HG02763 (cell line): ENCODE measurements at regions not wholly inside any gene's neighbourhood (a gene's known extent, or its start where the extent isn't known, plus 50 kb on each side); places are given as distances from the start of the nearest gene placed in this dataset.

Experiments used
- ATAC-seq: cut with Tn5 transposase; IDR thresholded peaks from one replicate; pipeline ENCODE4 v1.9.1; 2021; ENCODE audit warnings: mild to moderate bottlenecking, moderate library complexity; ENCODE audit not compliant: unreplicated experiment

DNA sequence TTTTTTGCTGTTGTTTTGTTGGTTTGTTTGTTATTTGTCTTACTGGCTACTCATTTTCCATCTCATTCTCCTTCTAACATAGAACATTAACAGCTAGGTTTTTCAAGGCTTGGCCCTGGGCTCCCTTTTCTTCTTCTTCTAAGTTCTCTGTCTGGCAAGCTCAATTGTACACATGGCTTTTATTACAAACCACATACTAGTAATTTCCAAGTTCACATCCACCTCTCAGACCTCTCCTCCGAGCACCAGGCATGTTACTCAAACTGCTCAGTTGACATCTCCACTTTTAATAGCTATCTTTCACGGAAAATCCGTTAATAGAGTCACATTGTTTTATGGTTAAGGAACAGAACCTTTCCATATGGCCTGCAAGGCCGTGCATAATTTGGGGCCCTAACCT lies 736.9 kb upstream of the ADAMTS5 start:
- ATAC-seq, result no peak

DNA sequence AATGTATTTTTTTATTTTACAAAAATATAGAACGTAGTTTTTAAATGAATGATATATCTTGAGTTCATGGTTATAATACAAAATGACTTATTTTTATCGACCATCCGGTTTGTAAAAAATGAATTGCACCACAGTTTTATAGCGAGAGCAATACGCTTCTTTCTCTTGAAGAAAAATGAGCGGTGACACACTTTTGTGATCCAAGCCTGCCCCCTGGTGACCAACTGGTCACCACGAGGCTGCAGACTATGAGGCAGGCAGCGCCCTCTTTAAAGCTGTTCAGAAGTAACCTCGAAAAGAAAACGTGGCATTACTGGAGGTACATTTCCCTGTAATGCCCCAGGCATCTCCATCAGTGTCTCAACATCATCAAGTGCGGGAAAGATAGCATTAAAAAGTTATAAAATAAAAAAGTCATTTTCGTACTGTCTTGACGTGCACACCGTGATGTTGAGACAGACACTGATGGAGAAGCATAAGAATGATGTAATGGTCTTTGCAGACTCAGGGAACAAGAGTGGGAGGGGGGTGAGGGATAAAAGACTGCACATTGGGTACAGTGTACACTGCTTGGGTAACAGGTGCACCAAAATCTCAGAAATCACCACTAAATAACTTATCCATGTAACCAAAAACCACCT lies 734.2 kb upstream of the ADAMTS5 start:
- ATAC-seq, result no peak

DNA sequence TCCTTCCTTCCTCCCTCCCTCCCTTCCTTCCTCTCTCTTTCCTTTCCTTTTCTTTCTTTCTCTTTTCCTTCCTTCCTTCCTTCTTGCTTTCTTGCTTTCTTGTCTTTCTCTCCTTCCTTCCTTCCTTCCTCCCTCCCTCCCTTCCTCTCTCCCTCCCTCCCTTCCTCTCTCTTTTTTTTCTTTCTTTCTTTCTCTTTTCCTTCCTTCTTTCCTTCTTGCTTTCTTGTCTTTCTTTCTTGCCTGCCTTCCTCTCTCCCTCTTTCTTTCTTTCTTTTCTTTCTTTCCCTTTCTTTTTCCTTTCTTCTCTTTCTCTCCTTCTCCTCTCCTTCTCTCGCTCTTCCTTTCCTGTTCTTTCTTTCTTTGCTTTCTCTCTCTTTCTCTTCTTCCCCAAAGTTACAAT lies 728.4 kb upstream of the ADAMTS5 start:
- ATAC-seq, result no peak

DNA sequence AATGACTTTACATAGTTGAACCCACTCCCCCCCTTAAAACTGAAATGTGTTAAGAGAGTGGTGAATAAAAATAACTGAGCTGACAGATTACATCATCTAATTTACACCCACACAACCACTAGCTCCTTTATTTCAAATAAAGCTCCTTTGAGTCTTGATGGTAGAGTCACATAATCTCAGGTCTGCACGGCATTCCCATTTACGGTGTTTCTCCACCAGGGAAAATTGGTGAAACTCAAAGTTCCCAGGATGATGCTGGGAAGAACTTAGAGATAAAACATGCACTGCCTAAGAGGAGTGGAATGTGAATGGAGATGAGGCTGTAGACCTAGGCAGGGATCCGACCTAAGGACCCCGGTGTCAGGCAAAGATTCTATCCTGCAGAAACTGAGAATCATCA lies 727.8 kb upstream of the ADAMTS5 start:
- ATAC-seq, result no peak

DNA sequence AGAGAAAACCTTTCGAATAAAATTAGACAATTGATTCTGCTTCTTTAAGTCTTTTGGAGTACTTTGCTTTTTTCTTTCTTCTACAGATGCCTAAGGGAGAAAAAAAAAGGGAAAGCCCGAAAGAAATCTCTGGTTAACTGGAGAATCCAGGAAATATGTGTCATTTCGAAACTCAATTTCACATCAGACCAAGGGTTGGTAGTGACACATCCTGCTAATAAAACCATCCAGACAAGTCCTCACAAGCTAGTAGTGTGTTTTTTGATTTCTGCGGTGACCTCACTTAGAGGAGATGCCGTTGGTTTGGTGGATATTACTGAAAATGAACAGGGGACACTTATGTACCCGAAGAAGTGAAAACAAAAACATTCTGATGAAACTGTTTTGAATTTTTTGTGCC lies 726.5 kb upstream of the ADAMTS5 start:
- no peak for ATAC-seq

DNA sequence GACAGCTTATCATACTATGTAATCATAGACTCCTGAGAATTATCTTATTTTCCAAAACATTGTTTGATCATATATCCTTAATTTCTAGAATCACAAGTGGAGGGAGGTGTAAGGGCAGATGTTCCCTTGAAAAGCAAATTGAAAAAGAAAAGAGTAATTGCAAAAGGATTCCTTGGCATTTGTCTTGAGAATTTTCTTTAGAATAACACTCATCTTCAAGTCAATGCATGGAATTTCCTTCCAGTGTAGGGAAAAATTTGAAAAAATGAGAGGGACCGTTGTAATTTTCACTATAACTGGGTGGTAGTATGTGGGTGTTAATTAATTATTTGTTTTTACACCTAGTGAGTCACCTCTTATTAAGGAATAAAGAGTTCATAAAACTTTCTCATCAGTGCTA lies 724.6 kb upstream of the ADAMTS5 start:
- ATAC-seq, result no peak

DNA sequence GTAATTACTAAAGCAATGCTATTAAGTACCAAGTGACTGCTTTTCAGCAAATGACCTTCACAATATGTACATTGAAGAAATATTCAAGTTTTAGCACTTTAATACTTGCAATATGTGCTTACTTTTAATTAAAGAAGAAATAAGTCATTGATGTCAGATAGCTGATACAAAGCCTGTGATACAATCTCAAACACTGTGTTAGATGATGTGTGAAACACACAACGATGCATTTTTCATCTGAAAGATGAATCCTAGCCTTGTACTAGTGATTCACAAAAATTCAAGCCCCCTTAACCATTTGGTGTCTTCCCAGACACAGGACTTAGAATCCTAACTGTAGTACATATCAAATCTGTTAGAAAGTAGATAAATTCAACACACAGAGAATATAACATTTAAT lies 724.1 kb upstream of the ADAMTS5 start:
- no peak for ATAC-seq

DNA sequence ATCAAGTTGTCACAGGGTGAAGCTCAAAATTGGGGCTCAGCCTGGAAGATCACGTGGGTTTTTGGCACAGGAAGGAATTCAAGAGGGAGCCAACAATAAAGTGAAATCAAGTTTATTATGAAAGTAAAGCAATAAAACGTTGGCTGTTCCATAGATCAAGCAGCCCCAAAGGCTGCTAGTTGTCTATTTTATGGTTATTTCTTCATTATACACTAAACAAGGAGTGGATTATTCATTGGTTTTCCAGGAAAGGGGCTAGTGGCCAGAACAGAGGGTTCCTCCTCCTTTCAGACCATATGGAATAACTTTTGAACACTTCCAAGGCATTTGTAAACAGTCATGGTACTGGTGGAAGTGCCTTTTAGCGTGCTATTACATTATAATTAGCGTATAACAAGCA lies 723.5 kb upstream of the ADAMTS5 start:
- ATAC-seq, result no peak

DNA sequence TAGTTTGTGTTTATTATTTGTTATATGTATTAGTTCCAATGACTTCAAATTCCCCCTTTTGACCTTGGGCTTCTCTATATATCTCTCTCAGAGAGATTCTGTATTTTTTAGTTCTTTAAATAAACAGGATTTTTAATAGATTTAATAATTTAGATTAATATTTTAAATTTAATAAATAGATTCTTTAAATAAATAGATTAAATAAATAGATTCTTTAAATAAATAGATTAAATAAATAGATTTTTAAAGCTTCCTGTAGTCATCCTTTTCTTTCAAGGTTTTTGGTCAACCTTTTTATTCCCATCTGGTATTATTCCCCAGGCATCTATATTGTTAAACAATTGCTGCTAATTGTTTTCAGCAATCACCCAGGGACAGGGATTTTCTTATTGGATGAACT lies 721.9 kb upstream of the ADAMTS5 start:
- no peak for ATAC-seq

DNA sequence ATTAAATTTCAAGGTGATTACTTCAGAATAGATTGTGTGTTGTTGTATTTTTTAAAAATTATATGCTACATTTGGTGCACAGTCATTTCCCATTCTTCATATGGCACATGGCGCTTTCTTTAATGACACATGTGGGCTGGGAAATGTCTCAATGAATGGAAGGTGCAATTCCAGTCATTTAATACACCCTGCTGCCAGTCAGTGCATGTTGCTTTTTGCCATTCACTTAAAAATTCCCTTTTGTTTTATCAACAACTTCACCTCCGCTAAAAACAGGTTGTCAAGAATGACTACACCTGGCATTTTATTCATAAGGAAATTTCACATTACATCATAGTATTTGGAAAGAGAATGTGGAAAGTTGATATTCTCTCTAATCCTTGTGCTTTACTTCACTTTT lies 716.4 kb upstream of the ADAMTS5 start:
- no peak for ATAC-seq

DNA sequence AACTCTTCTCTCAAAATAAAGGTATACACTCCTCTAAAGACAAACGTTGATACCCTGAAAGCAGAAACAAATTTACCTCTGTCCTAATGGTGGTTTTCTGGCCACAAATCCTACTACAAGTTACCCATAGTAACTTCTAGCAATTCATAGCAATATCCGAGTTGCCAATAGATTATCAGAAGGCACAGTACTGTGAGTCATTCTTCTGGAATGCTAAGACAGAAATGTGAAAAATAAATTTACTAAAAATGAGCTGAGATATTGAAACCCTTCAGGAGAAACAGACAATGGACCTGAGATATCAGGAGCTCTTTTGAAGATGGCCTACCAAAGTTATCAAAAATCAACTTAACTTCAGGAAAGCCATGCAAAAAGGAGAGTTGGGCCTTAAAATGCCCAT lies 715.0 kb upstream of the ADAMTS5 start:
- no peak for ATAC-seq

DNA sequence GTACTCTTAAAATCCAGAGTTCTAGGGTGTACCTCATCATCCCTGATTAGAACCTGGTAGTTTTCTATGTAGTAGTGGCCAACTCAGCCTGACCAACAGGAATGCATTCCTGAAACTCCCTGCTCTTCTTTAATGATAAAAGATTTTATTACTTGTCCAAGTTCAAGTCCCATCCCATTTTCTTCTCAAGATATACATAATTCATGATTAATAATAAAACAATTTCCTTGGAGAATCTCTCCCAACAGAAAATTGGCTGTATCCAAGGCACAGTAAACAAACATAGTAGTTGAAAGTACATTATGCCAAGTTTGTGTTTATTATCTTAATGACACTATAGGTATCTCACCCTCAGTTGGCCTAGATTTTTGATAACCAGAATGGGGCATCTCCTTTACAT lies 714.1 kb upstream of the ADAMTS5 start:
- ATAC-seq, result no peak

DNA sequence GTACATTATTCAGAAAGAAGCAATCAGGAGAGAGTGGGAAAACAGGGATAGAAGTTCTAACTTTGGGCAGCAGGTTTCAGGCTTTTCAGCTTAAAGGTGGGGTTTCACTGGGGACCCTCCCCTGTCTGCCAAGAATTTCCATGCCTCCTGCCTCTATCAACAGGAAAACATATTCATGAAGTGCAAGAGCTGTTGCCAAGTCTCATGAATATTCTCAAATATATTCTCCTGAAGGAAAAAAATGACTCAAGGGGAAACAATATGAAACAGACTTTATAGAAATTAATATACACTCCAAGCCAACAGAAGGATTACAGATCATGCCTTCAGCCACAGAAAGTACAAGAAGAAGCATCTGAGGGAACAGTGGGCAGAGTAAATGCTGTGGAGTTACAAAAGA lies 713.3 kb upstream of the ADAMTS5 start:
- no peak for ATAC-seq

DNA sequence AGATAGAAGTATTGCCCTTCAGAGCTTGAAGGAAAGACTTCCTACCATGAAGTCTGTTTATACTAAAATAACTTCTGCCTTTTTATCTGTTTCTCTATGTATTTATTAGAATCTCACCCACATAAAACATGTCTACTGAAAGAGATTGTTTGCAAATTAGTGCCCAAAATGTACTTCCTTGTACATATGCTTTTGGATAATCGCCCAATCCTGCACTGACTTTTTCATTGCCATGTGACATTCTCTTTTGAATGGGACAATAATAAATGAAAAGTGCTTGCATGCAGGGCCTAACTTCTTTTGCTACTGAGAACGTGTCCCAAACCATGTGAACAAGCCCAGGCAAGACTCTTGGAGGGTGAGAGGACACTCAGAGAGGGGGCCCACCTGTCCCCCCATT lies 711.6 kb upstream of the ADAMTS5 start:
- no peak for ATAC-seq

DNA sequence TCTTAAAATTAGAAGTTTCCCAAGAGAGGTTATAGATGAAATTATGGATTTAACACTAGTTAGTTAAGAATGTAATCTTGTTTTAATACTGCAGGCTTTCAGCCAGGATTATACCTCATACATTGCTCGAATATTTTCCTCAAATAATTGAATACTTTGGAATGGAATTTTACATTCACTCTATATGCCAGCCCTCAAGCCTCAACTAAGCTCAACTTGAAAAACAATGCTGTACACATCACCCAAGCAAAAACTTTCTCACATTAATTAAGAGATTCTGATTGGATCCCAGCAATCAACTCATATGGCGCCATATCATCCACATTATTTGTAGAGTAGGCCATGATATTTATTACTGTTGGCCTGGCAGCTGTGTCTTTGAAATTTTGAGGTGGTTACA lies 710.7 kb upstream of the ADAMTS5 start:
- ATAC-seq, result no peak

DNA sequence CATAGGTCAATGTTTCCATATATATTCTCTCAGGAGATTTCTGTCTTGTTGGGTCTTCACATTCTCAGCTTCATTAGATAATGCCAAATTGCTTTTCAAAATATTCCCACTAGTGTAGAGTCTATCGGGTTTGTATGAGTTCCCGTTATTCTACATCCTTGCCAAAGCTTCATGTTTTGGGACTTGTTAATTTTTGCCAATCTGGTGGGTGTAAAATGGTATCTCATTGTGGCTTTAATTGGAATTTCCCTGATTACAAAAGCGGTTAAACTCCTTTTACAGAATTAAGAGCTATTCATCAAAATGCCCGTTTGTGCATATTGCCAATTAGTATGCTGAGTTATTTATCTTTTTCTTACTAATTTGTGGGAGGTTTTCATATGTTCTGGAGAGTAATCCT lies 708.4 kb upstream of the ADAMTS5 start:
- ATAC-seq, result no peak

DNA sequence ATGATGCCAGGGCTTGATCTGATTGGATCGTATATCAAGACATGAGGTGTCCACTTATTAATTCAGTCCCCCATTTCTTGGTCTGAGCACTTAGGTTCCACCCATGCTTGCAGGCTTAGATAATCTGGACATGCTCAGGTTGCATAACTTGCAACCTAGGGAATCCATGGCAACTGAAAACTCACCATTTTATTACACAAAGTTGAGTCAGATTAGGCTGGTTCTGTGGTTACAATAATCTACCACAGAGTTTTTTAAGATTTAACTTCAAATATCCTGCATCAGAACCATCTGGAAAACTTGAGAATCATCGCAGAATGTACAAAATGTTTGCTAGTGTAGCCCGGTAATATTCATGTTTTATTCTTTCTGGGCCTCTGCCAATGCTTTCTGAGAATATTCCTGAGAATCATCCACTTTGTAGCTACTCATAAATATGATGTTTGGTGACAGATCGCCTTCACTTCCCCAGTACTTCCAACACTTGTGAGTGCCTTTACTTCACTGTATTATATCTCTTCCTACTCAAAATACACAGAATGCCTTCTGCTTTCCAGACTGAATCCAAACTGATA lies 707.2 kb upstream of the ADAMTS5 start:
- ATAC-seq, result no peak

DNA sequence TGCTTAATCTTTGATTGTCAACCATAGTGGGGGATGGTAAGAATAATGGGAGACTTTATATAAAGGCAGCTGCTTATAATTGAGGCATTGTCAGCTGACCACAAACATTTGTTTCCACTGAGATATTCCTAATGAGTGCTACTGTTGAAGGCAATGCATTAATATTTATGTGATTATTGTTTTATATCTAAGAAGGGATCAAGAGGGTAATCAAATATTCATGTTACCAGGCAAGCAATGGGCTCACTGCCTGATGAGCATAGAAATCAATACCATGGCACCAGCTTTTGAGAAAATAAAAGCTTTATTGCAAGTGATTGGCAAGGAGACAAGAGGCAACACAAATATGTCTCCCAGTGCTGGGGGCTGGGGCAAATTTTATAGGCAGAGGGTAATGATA lies 706.7 kb upstream of the ADAMTS5 start:
- no peak for ATAC-seq

DNA sequence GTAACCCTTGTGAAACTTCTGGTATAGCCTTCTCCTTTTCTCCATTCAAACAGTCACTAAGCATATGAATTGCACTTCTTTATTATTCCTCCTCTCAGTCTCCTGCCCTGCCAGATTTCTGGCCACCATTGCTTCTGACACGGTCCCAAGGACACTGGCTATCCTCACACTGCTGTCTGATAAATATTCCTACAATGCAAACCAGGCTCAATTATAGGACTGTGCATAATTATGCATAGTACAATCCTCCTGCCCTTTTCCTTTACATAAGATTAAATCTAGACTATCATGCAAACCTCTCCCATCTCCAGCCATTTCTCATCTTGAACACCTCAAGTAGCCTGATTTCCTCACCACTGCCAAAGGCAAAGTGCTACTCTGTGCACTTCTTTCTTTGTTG lies 704.3 kb upstream of the ADAMTS5 start:
- no peak for ATAC-seq

DNA sequence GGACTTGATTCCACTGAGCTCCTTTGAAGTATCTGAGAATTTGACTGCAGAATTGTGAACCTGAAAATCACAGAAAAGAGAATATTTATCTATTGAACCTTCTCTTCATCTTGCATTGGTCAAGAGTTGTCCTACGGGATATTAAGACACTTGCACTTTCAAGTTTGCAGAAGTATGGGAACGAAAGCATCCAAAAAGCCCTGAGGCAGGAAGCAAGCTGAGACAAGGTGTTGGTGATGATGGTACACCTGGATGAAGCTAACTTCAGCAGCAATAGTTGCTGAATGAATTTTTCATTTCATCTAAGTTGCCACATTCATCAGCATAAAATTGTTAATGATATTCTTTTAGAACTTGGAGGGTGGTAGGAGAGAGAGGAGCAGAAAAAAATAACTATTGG lies 686.6 kb upstream of the ADAMTS5 start:
- no peak for ATAC-seq

DNA sequence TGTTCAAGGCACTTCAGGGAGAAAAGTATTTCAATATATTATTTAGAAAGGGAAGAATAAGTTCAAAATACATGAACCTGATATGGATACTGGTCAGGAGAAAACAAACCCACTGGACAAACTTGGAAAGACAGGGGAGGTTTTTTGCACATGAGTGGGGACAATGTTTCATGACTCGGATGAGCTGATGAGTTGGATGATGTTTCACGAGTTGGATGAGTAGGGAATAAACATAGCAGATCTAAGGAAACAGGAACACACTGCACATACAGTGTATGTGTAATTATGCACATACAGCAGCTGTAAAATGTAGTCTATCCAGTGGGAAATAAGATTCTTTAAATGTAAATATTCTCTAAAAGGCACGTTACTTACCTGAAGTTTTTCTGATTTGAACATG lies 682.9 kb upstream of the ADAMTS5 start:
- ATAC-seq, result no peak

DNA sequence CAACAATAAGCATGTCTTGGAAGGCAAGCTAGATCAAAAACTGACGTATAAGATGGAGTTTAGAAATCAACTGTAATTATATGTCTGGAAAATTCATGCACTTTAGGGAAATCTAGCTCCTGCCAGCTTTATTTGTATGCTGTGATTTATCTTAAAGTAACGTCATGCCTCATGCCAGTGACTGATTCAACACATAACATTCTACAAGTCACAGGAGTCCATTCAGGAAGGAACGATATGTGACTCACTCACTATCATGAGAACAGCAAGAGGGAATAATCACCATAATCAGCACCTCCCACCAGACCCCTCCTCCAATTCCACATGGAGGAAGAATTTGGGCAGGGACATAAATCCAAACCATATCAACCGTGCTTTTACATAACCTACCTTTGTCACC lies 682.4 kb upstream of the ADAMTS5 start:
- no peak for ATAC-seq

DNA sequence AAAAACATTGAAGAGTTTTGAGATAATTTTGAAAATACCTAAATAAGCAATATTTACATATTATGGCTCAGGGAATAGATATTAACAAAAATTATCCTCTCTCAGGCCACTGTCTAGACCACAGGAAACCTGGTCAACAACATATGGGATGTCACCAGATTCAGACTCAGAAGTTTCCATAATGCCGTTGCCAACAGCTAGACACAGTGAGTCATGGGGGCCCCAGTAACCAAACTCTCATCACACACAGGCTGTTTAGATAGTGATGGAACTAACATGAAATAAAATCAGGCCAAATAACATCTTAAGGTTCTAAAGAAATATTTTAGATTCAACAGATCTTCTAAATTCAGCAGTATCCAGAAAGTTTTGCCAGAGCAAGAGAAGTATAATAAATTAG lies 681.7 kb upstream of the ADAMTS5 start:
- no peak for ATAC-seq
